Thoracic aorta (tissue), 2 donors: ENCODE measurements at regions not wholly inside any gene's neighbourhood (a gene's known extent, or its start where the extent isn't known, plus 50 kb on each side); places are given as distances from the start of the nearest gene placed in this dataset.

Experiments
- ATAC-seq: fragments of 150-250 bp; one replicate; pipeline ENCODE4 v1.8.0; 2017; ENCODE audit warnings: low read depth; ENCODE audit not compliant: insufficient number of reproducible peaks, low FRiP score
- DNase-seq: peaks from one replicate; pipeline ENCODE4 v3.0.0-alpha.2; 2020; ENCODE audit warnings: low spot score
- H3K27ac ChIP-seq, 2 donors: fragments of 200-600 bp; sonication (generic); 1 replicate in 1 of 2; 2 replicates in 1 of 2; pipeline ENCODE4 v1.5.1; 2016; ENCODE audit warnings: mild to moderate bottlenecking in 2 of 2, moderate library complexity in 2 of 2
- H3K27me3 ChIP-seq: fragments of 200-600 bp; sonication (generic); replicated peaks from 2 replicates; pipeline ENCODE4 v1.6.0; 2016; ENCODE audit warnings: mild to moderate bottlenecking; ENCODE audit not compliant: insufficient read depth
- H3K36me3 ChIP-seq: fragments of 200-600 bp; sonication (generic); one replicate; pipeline ENCODE4 v1.5.1; 2016
- H3K4me1 ChIP-seq, 2 donors: fragments of 200-600 bp; sonication (generic); 1 replicate in 1 of 2; 2 replicates in 1 of 2; pipeline versions ENCODE4 v1.5.1 to v1.6.0; 2016; ENCODE audit warnings: low read depth in 2 of 2, mild to moderate bottlenecking in 1 of 2; ENCODE audit not compliant: control insufficient read depth in 1 of 2
- H3K4me3 ChIP-seq: fragments of 200-600 bp; sonication (generic); 2 replicates; pipeline ENCODE4 v1.5.1; 2016; ENCODE audit warnings: mild to moderate bottlenecking
- H3K9me3 ChIP-seq: fragments of 200-600 bp; sonication (generic); 2 replicates; pipeline ENCODE4 v1.5.1; 2016
- TF ChIP-seq, protein P1 (sequence below): fragments of 200-600 bp; sonication (generic); IDR thresholded peaks from one replicate; pipeline ENCODE4 v1.5.1; 2019; ENCODE audit warnings: antibody characterized with exemption

GRCh38 chr2:142330458-142330857 lies 199.6 kb upstream of the LRP1B start:
- TF ChIP-seq, protein P1, sequence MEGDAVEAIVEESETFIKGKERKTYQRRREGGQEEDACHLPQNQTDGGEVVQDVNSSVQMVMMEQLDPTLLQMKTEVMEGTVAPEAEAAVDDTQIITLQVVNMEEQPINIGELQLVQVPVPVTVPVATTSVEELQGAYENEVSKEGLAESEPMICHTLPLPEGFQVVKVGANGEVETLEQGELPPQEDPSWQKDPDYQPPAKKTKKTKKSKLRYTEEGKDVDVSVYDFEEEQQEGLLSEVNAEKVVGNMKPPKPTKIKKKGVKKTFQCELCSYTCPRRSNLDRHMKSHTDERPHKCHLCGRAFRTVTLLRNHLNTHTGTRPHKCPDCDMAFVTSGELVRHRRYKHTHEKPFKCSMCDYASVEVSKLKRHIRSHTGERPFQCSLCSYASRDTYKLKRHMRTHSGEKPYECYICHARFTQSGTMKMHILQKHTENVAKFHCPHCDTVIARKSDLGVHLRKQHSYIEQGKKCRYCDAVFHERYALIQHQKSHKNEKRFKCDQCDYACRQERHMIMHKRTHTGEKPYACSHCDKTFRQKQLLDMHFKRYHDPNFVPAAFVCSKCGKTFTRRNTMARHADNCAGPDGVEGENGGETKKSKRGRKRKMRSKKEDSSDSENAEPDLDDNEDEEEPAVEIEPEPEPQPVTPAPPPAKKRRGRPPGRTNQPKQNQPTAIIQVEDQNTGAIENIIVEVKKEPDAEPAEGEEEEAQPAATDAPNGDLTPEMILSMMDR, result no peak
- no peaks in the 10 kb centered on the region for H3K27me3 ChIP-seq
- H3K4me3 ChIP-seq, result no peak overlapping the region
- DNase-seq (no peak), ATAC-seq (no peak)
- no peaks in the 10 kb centered on the region for H3K9me3 ChIP-seq
- H3K27ac ChIP-seq, result no peak overlapping the region
- no peaks in the 10 kb centered on the region for H3K4me1 ChIP-seq
- no peaks in the 10 kb centered on the region for H3K36me3 ChIP-seq

DNA sequence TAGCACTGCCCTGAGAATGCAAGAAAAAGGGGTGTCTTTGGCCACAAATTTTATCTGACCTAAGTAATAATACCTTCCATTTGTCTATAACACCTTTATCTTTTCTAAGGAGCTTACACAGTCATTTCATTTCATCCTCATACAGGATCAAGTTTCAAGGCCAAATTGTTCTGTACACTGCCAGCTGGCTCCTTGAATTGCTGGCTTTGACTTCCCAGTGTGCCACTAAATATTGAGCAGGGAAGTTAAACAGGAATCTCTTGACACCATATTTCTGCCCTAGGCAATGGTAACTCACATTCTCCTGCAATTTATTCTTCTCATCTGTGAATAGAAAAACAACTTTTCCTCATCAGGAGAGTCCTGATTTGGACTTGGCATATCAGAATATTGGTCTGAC lies 195.1 kb upstream of the LRP1B start:
- Histone ChIP-seq H3K4me3 (no peak overlapping the region), H3K36me3 (no peaks in the 10 kb centered on the region), H3K27me3 (no peaks in the 10 kb centered on the region), H3K4me1 (no peaks in the 10 kb centered on the region), H3K9me3 (no peaks in the 10 kb centered on the region), H3K27ac (no peak overlapping the region)
- TF ChIP-seq, protein P1, result no peak
- no peak for ATAC-seq
- DNase-seq, result no peak

- Histone ChIP-seq H3K27me3 (no peaks in the 10 kb centered on the region), H3K4me1 (no peaks in the 10 kb centered on the region), H3K4me3 (no peak overlapping the region), H3K9me3 (no peaks in the 10 kb centered on the region), H3K27ac (no peak overlapping the region), H3K36me3 (no peaks in the 10 kb centered on the region)
- DNase-seq (no peak), ATAC-seq (no peak)
- TF ChIP-seq, protein P1, result no peak
Measured at GRCh38 chr2:142323206-142323605, 192.4 kb upstream of the LRP1B start.

DNA sequence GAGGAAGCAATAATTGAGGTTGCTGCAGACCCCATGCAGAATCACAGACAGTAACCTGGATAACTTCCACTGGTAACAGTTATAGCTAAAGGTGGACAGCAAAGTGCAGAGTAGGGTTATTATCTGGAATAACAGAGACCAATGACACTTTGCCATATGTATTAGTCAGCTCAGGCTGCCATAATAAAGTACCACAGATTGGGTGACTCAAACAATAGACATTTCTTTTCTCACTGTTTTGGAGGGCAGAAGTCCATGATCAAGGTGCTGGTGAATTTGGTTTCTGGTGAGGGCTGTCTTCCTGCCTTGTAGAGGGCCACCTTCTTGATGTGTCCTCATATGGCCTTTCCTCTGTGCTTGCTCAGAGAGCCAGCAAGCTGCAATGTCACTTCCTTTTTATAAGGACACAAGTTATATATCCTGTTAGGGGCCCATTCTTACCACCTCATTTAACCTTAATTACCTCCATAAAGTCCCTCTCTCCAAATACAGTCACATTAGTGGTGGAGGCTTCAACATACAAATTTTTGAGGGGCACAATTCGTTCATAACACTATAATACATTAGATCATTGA lies 191.0 kb upstream of the LRP1B start:
- no peak for ATAC-seq
- no peaks in the 10 kb centered on the region for H3K27me3 ChIP-seq
- H3K27ac ChIP-seq, result no peak overlapping the region
- H3K36me3 ChIP-seq, result no peaks in the 10 kb centered on the region
- no peaks in the 10 kb centered on the region for H3K9me3 ChIP-seq
- no peak overlapping the region for H3K4me3 ChIP-seq
- TF ChIP-seq, protein P1, result no peak
- H3K4me1 ChIP-seq, result no peaks in the 10 kb centered on the region
- DNase-seq, result no peak

DNA sequence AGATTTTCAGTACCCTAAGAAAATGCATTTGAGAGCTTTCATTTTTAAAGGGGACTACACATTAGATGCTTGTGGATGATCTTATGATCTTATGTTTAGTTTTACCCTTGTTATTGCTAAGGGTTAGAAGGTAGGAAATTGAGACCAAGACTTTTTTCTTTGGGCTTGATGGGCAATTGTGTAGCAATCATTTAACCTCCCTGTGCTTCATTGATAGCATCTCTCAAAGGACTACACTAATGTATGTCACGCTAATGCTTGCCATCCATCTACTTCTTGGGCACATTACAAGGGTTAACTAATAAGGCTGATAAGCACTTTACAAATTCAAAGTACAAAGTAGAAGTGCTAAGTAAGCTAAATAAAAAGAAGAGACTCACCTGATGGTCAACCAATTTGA lies 189.3 kb upstream of the LRP1B start:
- no peaks in the 10 kb centered on the region for H3K36me3 ChIP-seq
- H3K27ac ChIP-seq, result no peak overlapping the region
- no peaks in the 10 kb centered on the region for H3K27me3 ChIP-seq
- no peak overlapping the region for H3K4me3 ChIP-seq
- DNase-seq (no peak), ATAC-seq (no peak)
- H3K9me3 ChIP-seq, result no peaks in the 10 kb centered on the region
- no peaks in the 10 kb centered on the region for H3K4me1 ChIP-seq
- TF ChIP-seq, protein P1, result no peak
